HCT116 (cell line): ENCODE measurements at regions not wholly inside any gene's neighbourhood (a gene's known extent, or its start where the extent isn't known, plus 50 kb on each side); places are given as distances from the start of the nearest gene placed in this dataset.

ENCODE experiments used
- JUND ChIP-seq: IDR thresholded peaks from 2 replicates; pipeline ENCODE4 v1.6.1; 2012
- POLR2AphosphoS5 ChIP-seq: IDR thresholded peaks from 2 replicates; pipeline ENCODE4 v1.6.1; 2011; ENCODE audit warnings: mild to moderate bottlenecking, low read depth, low read length, moderate library complexity

GRCh38 chr1:208829595-208829994, 585.4 kb upstream of the PLXNA2 start:
- TF ChIP-seq JUND: no peak
- TF ChIP-seq POLR2AphosphoS5: no peak
